HG03378 (cell line): ENCODE measurements at regions not wholly inside any gene's neighbourhood (a gene's known extent, or its start where the extent isn't known, plus 50 kb on each side); places are given as distances from the start of the nearest gene placed in this dataset.

Source experiments
- ATAC-seq: cut with Tn5 transposase; IDR thresholded peaks from one replicate; pipeline ENCODE4 v1.9.1; 2021; ENCODE audit warnings: mild to moderate bottlenecking, moderate library complexity; ENCODE audit not compliant: unreplicated experiment

DNA sequence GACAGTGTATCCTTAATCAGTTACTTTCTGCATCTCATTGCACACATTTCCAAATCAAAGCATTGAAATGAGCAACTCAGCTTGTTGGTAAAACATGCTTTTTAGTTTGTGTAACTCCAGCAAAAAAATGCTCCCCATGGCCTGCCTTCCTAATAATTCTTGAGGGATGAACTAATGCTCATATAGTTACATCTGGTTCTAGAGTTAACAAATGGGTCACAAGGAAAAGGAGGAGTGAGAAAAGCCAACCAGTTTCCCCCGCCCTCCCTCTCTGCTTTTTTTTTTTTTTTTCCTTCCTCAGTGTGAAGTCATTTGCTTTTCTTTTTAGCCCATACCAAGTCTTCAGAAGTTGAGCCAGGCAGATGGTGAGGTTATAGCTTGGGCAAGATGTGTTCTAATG lies 231.7 kb downstream of the MTX2 start:
- ATAC-seq, result no peak

DNA sequence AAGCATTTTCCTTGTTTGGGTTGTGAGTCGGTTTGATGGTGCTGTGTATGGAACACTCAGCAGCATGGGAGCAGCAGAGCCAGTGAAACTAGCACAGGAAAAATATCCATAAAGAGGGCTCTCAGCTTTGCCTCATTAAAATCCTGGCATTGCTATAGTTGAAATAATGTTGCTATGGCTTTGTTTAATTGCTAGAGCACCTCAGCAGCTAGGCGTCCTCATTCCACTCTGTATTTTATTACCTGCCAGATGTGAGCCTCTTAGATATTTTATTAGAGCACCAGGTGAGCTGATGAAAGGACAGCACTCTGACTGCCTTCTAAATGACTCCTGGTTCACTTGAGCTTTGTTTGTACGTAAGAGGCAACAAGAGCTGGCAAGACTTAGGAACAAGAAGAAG lies 232.4 kb downstream of the MTX2 start:
- ATAC-seq, result no peak

DNA sequence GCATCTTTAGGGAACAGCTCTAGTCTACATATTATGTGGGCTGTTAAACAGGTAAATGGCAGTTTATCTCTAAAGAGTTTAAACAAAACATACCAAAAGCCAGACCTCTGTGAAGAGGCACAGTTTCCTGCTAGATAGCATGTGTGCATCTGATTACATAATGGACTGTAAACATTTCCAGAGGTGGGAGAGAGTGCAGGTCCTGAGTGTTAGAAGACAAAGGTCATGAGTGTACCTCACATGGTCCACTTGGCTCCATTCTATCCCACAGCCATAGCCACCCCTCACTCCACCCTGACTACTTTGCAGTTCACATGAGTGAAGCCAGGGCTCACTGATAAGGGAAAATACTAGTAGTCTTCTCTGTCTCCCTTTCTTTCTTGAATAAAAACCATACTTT lies 233.4 kb downstream of the MTX2 start:
- ATAC-seq, result no peak

DNA sequence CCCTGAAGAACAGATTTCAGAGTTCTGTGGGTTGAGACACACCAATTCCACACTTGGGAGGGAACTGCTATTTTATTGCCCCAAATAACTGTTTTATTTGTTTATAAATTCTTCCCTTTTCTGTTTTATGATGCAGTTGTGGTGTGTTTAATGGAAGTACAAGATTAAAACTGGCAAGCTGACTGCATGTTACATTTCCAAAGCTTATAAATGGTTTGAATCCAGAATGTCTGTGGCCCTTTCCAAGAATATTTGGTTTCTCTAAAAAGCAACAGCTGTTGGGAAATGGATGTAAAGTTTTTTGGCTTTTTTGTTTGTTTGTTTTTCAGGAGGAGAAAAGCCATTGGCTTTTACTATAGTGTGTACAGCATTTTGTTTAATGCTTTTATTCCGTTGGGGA lies 234.5 kb downstream of the MTX2 start:
- ATAC-seq, result no peak

DNA sequence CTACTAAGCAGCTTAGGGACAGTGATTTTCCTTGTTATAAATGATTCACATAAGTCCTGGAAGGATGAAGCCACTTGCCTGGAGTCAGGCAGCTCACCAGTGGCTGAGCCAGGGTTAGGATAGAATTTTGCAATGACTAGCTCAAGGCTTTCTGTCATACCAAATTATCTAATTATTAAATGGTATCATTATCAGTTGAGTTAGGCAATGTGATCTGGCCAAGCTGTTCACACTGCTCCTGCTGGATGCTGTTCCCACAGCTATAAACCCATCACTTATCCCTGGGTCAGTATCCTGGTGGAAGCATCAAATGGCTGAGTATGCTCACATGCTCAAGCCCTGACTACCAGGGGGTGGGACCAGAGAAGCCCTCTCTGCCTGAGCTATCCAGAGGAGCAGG lies 235.2 kb downstream of the MTX2 start:
- no peak for ATAC-seq

DNA sequence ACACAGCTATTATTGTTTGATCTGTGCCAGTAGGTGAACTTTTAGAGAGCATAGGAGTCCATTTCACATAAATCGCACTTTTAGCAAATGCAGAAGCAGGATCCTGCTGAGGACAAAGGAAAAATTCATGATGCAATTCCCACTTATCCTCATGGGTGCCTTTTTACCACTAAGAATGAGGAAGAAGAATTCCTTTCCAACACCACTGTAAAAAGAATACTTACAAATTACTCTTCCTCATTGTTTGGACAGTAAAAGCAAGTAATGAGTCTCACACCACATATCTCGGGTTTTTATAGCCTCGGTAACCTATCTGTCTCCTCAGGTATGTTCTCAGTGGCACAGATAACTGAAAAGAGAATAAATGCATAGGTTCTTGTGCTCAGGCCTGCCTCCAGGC lies 238.5 kb downstream of the MTX2 start:
- ATAC-seq, result no peak

DNA sequence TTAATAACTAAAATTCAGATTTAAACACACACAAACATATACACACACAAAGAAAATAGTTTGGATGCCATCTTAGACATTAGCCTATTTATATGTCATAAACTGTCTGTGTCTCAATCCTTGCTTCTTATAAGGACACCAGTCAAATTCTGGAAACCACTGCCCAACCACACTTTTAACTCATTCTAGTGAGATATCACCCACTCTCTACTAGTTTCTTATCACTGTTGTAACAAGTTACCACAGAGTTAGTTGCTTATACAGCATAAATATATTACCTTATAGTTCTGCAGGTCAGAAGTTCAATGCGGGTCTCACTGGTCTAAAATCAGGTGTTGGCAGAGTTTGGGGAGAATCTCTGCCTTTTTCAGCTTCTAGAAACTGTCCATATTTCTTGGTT lies 239.1 kb downstream of the MTX2 start:
- ATAC-seq, result no peak

DNA sequence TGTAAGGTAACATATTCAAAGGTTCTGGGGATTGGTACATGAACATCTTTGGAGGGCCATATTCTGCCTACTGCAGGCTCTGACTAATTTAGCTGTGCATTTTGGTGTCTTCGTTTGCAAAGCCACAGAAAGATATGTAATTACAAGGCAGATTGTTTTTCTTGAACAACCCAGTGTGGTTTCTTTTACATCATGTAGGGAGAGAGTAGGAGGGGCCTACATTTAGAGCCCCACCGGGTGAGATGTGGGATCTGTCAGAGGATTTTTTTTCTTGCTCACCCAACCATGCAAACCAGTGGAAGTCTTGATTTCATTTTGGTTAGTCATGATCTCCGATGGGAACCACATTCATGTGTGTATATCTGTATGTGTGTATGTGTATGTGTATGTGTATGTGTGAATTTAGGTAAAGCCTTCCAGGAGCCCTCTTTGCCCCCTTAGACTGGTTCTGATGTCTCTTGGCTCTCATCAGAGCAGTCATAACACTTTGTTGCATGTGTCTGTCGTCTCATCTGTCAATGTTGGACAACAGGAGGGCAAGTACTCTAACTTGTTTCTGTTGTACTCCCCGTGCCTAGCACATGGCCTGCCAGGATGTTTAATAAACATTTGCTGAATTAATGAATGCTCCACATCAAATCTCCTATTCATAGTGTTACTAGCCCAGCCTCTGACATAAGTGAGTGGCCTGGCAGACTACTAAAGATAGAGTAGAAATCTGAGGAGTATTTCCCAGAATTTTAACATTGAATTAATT lies 239.9 kb downstream of the MTX2 start:
- ATAC-seq, result no peak

DNA sequence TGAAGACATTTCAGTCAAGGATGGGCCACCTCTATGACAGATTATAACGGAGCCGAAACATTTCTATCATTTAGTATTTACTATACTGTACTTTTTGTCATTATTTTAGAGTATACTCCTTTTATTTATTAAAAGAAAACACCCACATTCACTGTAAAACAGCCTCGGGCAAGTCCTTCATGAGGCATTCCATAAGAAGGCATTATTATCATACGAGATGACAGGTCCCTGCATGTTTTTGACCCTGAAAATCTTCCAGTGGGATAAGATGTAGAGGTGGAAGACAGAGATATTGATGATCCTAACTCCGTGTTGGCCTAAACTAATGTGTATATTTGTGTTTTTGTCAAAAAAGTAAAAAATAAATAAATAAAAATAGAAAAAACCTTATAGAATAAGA lies 245.0 kb downstream of the MTX2 start:
- no peak for ATAC-seq

DNA sequence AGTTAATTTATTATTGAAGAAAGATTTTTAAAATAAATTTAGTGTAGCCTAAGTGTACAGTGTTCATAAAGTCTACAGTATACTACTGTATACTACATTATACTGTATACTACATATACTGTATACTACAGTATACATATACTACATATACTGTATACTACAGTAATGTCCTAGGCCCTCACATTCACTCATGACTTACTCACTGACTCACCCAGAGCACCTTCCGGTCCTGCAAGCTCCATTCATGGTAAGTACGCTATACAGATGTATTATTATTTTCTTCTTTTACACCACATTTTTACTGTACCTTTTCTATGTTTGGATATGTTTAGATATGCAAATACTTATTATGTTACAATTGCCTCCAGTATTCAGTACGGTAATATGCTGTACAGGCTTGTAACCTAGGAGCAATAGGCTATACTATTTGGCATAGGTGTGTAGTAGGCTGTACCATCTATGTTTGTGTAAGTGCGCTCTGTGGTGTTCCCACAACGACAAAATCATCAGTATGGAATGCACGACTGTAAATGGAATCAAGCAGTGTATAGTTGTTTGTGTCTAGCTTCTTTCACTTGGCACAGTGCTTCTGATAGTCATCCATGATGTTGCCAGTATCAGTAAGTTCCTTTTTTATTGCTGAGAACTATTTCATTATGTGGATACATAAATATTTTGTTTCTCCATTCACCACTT lies 245.7 kb downstream of the MTX2 start:
- ATAC-seq, result no peak

DNA sequence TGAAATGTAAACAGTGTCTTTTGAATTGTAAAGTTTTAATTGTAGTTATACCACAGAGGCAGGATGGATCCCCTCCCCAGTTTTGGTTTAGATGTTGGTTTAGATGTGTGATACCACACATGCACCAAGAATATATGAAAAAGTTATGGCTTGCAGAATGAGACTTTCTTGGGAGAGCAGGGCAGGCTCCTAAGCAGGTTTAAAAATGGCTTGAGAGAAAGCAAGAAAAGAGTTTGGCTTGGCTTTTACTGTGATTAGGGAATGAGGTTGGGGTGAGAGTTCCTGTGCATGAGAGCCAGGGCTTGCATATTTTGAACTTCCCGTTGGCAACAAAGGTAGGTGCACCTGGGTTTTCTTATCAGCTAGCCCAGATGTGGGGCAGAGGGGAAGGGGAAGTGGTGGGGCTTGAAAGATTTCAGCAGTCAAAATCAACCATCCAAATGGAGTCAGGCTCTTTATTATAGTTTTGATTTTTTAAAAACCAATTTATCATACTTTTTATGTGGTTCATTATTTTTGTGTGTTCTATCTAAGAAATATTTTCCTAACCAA lies 246.9 kb downstream of the MTX2 start:
- ATAC-seq, result no peak

DNA sequence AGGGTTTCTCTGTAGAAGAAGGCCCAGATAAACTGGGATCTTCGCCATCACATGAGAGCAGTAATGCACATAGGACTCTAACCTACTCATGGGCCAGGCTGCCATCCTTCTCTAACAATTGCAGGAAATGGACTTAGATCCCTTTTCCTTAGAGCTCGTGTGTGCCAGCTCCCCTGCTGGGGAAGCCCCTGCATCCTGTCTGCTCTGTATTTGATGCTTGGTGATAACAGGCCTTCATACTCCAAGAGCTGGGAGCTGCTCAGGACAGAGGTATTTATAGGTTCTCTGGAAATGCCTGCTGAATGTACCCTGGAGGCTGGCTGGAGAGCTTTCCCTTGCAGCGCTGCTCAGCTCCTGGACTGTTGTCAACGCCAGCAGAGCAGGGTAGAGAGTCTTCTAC lies 249.6 kb downstream of the MTX2 start:
- ATAC-seq, result no peak

DNA sequence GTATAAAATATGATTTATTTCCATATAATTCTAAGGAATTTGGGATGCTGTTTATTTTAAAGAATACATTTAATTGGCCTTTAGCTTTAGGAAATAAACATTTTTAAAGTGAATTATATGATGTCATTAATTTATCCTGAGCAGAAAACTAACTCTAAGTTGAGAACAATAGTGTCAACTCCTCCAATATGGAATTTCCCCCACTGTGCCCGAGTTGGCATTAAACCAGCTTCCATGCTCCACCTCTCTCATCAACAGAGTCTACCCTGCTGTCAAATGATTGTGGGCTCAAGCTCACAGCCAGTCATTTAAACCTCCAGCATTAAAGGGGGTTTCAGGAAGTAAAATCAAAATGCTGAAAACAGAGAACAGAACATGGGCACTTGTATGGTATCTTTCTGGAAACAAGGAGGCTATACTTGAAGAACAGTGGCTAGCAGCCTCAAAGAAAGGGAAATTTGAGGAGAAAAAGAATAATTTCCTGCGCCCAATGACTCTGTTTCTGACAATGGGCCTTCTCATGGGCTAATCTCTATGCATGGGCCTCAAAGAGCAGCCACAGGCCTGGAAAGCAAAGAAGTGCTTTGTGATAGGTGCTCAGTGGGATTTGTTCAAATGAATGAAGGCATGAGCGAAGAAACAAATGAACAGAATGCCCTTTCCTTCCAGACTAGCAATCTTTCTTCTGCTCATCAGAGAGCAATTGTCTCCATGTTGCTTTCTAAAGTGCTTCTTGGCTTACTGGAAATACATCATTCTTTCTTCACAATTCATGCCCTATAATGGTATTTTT lies 252.8 kb downstream of the MTX2 start:
- no peak for ATAC-seq

DNA sequence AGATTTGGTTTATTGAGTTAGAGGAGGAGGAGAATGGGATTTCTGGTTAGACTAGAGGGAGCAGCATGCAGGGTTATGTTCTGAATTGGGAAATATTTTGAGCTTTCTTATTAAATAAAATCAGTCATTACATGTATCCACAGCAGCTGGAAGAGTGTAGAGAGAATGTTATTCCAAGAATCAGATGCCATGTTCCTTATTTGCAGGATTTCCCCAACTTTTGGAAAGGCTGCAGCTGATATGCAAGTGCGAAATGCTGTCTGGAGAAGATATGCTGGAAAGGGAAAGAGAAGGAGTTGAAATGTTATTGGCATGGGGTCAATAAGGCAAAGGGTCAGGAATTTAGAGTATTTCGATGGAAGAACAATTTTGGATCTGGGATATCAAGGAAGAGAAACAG lies 255.8 kb downstream of the MTX2 start:
- ATAC-seq, result no peak

DNA sequence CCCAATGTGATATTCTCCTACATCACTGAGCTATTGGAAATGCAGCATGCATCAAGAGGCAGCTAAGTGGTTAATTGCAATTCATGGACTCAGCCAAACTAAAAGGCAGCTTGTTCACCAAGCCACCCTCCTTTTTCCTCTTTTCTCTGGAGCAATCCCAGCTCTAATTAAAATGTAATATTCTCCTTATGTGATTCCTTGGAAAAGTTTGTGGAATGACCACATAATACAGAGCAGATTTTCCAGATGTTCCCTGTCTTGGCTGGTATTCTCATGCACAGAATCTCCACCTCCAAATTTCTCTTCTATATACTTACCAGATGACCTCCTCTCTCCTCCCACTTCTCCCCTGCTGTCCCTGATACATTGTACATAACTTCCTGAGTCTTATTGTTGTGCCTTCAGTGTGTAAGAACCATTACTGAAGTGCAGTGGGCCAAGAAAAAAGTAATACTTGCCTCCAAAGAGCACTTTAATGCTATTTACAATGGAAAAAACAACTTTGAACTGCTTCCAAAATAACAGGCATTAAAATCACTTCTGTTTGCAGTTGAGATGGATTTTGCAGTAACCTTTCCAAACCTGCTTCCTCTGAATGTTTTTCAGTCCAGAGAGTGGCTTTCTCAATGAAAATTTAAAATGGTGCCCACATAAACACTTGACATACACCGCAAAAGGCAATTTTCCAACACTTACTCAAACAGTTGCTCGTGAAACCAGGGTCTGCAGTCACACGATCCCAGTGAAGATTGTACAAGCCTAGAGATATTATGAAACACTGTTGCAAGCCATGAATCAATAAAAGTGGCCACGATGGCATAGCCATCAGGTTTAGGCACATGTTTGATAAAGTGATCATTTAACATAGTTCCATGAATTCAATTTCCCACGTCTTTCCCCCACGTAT lies 258.0 kb downstream of the MTX2 start:
- ATAC-seq, result no peak

DNA sequence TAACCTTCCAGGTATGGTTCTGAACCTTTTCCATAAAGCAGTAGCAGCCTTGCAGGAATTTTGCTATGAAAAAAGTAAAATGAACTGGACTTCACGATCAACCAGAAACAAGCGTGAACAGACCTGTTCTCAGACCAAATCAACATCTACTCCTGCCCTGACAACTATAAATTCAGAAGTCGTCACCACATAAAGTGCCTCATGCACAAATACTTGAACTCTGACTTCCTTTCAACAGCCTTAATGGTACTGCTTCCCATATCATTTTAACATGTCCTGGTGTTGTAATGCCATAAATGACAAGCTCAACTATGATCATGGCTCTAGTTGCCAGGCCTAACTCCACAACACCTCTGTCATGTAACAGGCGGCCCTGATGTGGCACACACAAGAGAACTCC lies 262.4 kb downstream of the MTX2 start:
- no peak for ATAC-seq

DNA sequence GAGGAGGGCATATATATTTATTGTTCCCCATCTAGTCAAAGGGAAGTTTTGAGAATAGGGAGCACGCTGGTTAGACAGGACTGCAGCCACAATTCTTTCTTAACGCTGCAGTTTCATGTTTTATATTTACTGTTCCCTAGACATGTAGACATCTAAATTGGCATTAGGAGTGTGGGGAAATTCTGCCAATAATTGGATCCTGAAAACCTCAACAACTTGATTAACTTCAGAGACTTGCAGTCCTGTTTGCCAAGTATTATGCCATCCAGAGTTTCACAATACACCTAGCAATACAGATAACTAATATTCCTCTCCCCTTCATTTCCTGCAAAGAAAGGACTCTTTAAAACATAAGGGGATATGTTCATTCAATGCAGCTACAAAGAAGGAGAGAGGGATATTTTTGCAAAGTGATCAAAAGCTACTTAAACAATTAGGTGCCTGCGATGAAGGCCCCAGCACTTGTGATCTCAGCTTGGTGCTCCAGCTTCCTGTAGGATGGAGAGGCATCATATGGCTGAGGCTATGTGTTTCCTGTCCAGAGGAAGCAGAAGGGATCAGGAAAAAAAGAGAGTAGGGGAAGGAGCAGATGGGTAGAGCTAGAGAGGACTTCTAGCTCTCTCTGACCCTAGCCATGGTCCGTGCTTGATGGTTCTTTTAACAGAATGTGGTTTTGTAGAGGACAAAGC lies 264.4 kb downstream of the MTX2 start:
- no peak for ATAC-seq

DNA sequence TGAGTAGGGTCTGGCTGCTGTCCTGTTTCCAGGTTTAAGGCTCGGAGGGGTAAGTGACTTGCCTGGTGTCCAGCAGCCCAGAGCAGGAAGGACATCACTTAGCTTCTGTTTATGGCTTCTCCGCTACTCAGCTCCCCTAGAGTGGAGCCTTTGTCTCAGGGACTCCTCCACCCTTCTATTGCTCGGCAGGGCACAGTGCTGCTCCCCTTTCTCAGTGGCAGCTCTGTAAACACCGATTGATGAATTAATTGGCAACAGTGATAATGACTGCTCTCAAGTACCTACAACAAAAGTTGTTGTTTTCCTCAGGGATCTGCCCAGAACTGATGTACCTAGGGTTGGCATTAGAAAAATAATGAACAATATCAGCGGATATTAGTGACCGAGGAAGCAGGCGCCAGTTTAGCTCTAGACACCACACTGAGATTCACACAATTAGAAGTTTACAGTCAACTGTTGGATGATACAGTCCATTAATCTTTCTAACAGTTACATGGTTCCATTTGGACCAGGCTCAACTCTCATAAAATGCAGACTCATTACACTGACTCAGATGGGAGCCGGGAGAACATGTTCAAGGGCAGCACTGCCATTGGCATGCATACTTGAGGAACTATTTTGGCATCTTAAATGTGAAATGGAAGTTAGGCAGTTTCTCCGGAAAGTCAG lies 265.7 kb downstream of the MTX2 start:
- ATAC-seq, result no peak

DNA sequence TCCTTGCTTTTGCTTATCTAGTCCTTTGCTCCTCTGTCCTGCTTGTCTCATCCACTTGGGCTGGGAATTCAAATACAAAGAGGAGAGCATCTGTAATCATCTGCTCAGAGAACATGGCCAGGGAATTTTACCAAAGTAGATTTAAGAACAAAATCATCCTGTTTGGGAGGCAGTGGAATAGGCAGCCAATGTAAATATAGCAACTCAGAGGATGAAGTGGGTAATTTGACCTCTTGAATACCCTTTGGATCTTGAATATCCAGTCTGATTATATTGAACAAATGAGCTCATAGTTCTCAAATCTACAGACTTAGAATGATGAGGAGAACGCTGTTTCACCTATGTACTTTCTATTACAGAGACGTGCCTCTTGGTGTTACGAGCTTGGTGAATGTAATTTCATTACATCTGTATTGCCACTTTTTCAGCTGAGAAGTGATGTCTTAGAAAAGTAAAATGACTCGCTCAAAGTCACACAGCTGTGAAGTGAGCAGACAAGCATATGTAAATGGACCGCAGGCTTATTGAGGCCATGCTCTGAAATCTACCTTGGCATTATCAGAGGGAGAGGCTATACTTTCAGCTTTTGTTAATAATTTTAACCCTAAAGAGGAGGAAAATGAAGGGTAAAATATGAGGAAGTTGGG lies 266.3 kb downstream of the MTX2 start:
- no peak for ATAC-seq
